GM12874 (cell line): ENCODE measurements at regions not wholly inside any gene's neighbourhood (a gene's known extent, or its start where the extent isn't known, plus 50 kb on each side); places are given as distances from the start of the nearest gene placed in this dataset.

Source experiments
- TF ChIP-seq, protein P1 (sequence below): IDR thresholded peaks from 2 replicates; pipeline ENCODE4 v1.5.1; 2011; ENCODE audit warnings: low read depth, mild to moderate bottlenecking, control low read depth, low read length, moderate library complexity; ENCODE audit not compliant: insufficient read depth

GRCh38 chr12:60225216-60226000, 629.6 kb downstream of the SLC16A7 start:
- TF ChIP-seq, protein P1, sequence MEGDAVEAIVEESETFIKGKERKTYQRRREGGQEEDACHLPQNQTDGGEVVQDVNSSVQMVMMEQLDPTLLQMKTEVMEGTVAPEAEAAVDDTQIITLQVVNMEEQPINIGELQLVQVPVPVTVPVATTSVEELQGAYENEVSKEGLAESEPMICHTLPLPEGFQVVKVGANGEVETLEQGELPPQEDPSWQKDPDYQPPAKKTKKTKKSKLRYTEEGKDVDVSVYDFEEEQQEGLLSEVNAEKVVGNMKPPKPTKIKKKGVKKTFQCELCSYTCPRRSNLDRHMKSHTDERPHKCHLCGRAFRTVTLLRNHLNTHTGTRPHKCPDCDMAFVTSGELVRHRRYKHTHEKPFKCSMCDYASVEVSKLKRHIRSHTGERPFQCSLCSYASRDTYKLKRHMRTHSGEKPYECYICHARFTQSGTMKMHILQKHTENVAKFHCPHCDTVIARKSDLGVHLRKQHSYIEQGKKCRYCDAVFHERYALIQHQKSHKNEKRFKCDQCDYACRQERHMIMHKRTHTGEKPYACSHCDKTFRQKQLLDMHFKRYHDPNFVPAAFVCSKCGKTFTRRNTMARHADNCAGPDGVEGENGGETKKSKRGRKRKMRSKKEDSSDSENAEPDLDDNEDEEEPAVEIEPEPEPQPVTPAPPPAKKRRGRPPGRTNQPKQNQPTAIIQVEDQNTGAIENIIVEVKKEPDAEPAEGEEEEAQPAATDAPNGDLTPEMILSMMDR, result no peak

- TF ChIP-seq, protein P1, result no peak
These were observed 632.1 kb downstream of the SLC16A7 start for GRCh38 chr12:60227916-60228315.

- TF ChIP-seq, protein P1, result no peak
These were observed 634.2 kb downstream of the SLC16A7 start for GRCh38 chr12:60230056-60230455.

GRCh38 chr12:60231303-60231702, 635.5 kb downstream of the SLC16A7 start:
- TF ChIP-seq, protein P1, result no peak

DNA sequence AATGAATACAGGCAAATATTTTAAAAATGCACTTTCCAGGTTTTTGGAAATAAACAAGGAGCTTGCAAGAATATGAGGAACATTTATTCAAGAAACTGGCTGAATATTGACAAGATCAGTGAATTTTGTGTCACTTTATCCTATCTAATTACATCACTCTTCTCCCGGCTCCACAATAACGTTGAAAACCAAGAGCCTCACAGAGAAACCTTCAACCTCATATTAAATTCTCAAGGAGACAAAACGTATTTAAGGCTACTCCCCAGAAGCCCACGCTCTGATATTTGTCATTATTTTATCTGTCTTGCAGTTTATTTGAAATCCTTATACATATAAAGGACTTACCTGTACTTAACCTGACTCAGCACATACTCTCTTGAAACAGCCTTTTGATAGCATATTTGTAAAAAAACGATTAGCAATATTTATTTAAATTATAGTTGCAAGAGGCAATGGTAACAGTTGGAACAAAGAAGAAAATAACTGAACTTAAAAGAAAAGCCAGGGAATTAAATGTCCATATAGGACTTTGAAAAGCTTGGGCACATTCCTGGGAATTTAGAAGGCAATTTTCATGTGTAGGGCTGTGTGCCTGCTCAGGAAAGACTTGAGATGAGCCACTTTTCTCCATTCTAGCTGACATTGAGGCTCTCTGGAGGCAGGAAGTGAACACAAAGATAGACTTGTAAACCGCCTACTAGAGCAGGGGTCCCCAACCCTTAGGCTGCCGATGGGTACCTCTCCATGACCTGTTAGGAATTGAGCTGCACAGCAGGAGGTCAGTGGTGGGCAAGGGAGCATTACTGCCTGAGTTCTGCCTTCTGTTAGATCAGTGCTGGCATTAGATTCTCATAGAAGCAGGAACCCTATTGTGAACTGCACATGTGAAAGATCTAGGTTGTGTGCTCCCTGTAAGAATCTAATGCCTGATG, 636.4 kb downstream of the SLC16A7 start:
- TF ChIP-seq, protein P1, result no peak

- TF ChIP-seq, protein P1, result no peak
These were observed 639.4 kb downstream of the SLC16A7 start for GRCh38 chr12:60235261-60235660.

DNA sequence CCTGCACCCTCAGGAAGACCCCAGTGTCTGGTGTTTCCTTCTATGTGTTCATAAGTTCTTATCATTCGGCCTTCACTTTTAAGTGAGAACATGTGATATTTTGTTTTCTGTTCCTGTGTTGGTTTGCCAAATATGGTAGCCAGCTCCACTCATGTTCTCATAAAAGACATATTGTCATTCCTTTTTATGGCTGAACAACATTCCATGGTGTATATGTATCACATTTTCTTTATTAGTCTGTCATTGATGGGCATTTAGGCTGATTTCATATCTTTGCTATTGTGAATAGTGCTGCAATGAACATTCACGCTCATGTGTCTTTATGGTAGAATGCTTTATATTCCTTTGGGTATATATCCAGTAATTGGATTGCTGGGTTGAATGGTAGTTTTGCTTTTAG, 645.1 kb downstream of the SLC16A7 start:
- TF ChIP-seq, protein P1, result no peak
